OCI-LY7 (cell line): ENCODE measurements at regions not wholly inside any gene's neighbourhood (a gene's known extent, or its start where the extent isn't known, plus 50 kb on each side); places are given as distances from the start of the nearest gene placed in this dataset.

ENCODE experiments used
- BruUV-seq: library from RNA; stranded (reverse); fragments of 400-500 nt; replicated peaks from 2 replicates; lab custom pipeline; 2021; lab: Mats Ljungman, UMichigan
- CTCF ChIA-PET: fragments of 300-600 bp; sonication (Branson Sonifier 250); formaldehyde crosslinking; loops from one replicate; lab custom pipeline; 2022; ENCODE audit warnings: antibody characterized with exemption; ENCODE audit not compliant: unreplicated experiment; lab: Charles Lee
- POLR2A ChIA-PET: fragments of 300-600 bp; sonication (Branson Sonifier 250); formaldehyde crosslinking; loops from one replicate; lab custom pipeline; 2022; ENCODE audit warnings: antibody characterized with exemption; lab: Charles Lee
- DNase-seq: peaks from one replicate; pipeline ENCODE4 v3.0.0-alpha.2; 2015; ENCODE audit warnings: low spot score
- H2AFZ ChIP-seq: fragments of 200-600 bp; sonication (generic), shearing (Covaris generic); 2 replicates; pipeline ENCODE4 v1.6.1; 2014; ENCODE audit warnings: mild to moderate bottlenecking, antibody characterized with exemption, low read length, moderate library complexity
- H3K27ac ChIP-seq: fragments of 200-600 bp; sonication (generic); 2 replicates; pipeline ENCODE4 v1.5.1; 2014; ENCODE audit warnings: mixed run types, low read depth, mild to moderate bottlenecking, moderate library complexity, low read length, inconsistent platforms; ENCODE audit not compliant: poor library complexity, severe bottlenecking
- H3K36me3 ChIP-seq: fragments of 200-600 bp; sonication (generic); 2 replicates; pipeline ENCODE4 v1.6.1; 2014; ENCODE audit warnings: mild to moderate bottlenecking, antibody characterized with exemption, low read length, moderate library complexity, mixed read lengths; ENCODE audit not compliant: insufficient read depth
- H3K4me1 ChIP-seq: fragments of 200-600 bp; sonication (generic); 2 replicates; pipeline ENCODE4 v1.5.1; 2014; ENCODE audit warnings: mild to moderate bottlenecking, low read length; ENCODE audit not compliant: insufficient read depth, poor library complexity, severe bottlenecking
- H3K4me2 ChIP-seq: fragments of 200-600 bp; sonication (generic); 2 replicates; pipeline ENCODE4 v1.6.1; 2014; ENCODE audit warnings: mild to moderate bottlenecking, low read length
- H3K4me3 ChIP-seq: fragments of 200-600 bp; sonication (generic); 2 replicates; pipeline ENCODE4 v1.5.1; 2014; ENCODE audit warnings: mild to moderate bottlenecking, low read depth, low read length; ENCODE audit not compliant: poor library complexity, severe bottlenecking
- H3K79me2 ChIP-seq: fragments of 200-600 bp; sonication (generic); 2 replicates; pipeline ENCODE4 v1.6.1; 2016; ENCODE audit warnings: low read depth, mild to moderate bottlenecking, low read length, moderate library complexity, mixed read lengths; ENCODE audit not compliant: insufficient read depth
- H3K9me2 ChIP-seq: fragments of 200-600 bp; sonication (generic); 2 replicates; pipeline ENCODE4 v1.6.1; 2016; ENCODE audit warnings: mild to moderate bottlenecking, low read length, mixed read lengths; ENCODE audit not compliant: insufficient read depth
- H3K9me3 ChIP-seq: fragments of 200-600 bp; sonication (generic); 2 replicates; pipeline ENCODE4 v1.6.1; 2014; ENCODE audit warnings: mild to moderate bottlenecking, mixed run types, low read length, mixed read lengths
- H4K20me1 ChIP-seq: fragments of 200-600 bp; sonication (generic); 2 replicates; pipeline ENCODE4 v1.6.1; 2014; ENCODE audit warnings: mild to moderate bottlenecking, antibody characterized with exemption, low read length, moderate library complexity, mixed read lengths; ENCODE audit not compliant: insufficient read depth
- CTCF ChIP-seq: fragments of 200-600 bp; sonication (generic); conservative IDR thresholded peaks from 2 replicates; pipeline ENCODE4 v1.5.1; 2014; ENCODE audit warnings: mild to moderate bottlenecking, antibody characterized with exemption, low read length, moderate library complexity, mixed read lengths
- EZH2phosphoT487 ChIP-seq: fragments of 200-600 bp; sonication (generic); IDR thresholded peaks from 2 replicates; pipeline ENCODE4 v1.6.1; 2018; ENCODE audit warnings: low read depth, borderline replicate concordance, mild to moderate bottlenecking, mixed run types, antibody characterized with exemption, low read length, moderate library complexity, mixed read lengths
- intact Hi-C: fragments of 100-400 bp; cut with micrococcal nuclease; formaldehyde crosslinking; loops from one replicate; pipeline ENCODE4 v1.10.0; 2022; ENCODE audit not compliant: unreplicated experiment

GRCh38 chr22:34096770-34097169 lies 176.5 kb upstream of the LARGE1 start:
- POLR2A ChIA-PET = no interaction called here
- intact Hi-C loops = no loop called here
- CTCF ChIA-PET = no interaction called here
- H3K4me2 ChIP-seq = no peak overlapping the region
- no TSS peak for BruUV-seq
- no peak overlapping the region for H3K4me3 ChIP-seq
- no peaks in the 10 kb centered on the region for H3K36me3 ChIP-seq
- no peaks in the 10 kb centered on the region for H3K79me2 ChIP-seq
- no peaks in the 10 kb centered on the region for H4K20me1 ChIP-seq
- H3K27ac ChIP-seq = no peak overlapping the region
- no peaks in the 10 kb centered on the region for H3K9me2 ChIP-seq
- TF ChIP-seq CTCF = no peak
- no peak for TF ChIP-seq EZH2phosphoT487
- H3K4me1 ChIP-seq = no peaks in the 10 kb centered on the region
- no peaks in the 10 kb centered on the region for H3K9me3 ChIP-seq
- no peak overlapping the region for H2AFZ ChIP-seq
- no peak for DNase-seq

- Histone ChIP-seq H3K36me3 (no peaks in the 10 kb centered on the region), H3K9me3 (no peaks in the 10 kb centered on the region), H3K27ac (no peak overlapping the region), H3K9me2 (no peaks in the 10 kb centered on the region), H3K4me1 (no peaks in the 10 kb centered on the region), H3K4me3 (no peak overlapping the region), H3K4me2 (no peak overlapping the region), H2AFZ (no peak overlapping the region), H3K79me2 (no peaks in the 10 kb centered on the region), H4K20me1 (no peaks in the 10 kb centered on the region)
- TF ChIP-seq CTCF (no peak), EZH2phosphoT487 (no peak)
- CTCF ChIA-PET = no interaction called here
- intact Hi-C loops = no loop called here
- DNase-seq = no peak
- BruUV-seq = no TSS peak
- POLR2A ChIA-PET = no interaction called here
These were observed 179.0 kb upstream of the LARGE1 start for GRCh38 chr22:34099278-34099677.

- BruUV-seq = no TSS peak
- no peak for DNase-seq
- CTCF ChIA-PET = no interaction called here
These were observed 182.4 kb upstream of the LARGE1 start for GRCh38 chr22:34102633-34103032.

More at GRCh38 chr22:34102633-34103032, 182.4 kb upstream of the LARGE1 start:
- Histone ChIP-seq H3K9me2 (no peaks in the 10 kb centered on the region), H3K4me3 (no peak overlapping the region), H3K36me3 (no peaks in the 10 kb centered on the region), H3K4me1 (no peaks in the 10 kb centered on the region), H3K79me2 (no peaks in the 10 kb centered on the region), H4K20me1 (no peaks in the 10 kb centered on the region), H3K4me2 (no peak overlapping the region), H2AFZ (no peak overlapping the region), H3K9me3 (no peaks in the 10 kb centered on the region), H3K27ac (no peak overlapping the region)
- TF ChIP-seq EZH2phosphoT487 (no peak), CTCF (no peak)
- POLR2A ChIA-PET = no interaction called here
- intact Hi-C loops = no loop called here
